Naive thymus-derived CD4-positive, alpha-beta T cell (primary cell): ENCODE measurements at regions not wholly inside any gene's neighbourhood (a gene's known extent, or its start where the extent isn't known, plus 50 kb on each side); places are given as distances from the start of the nearest gene placed in this dataset.

Experiments used
- ATAC-seq: fragments of 150-1000 bp; cut with Tn5 transposase; 2 replicates; pipeline ENCODE4 v1.10.0; 2021; ENCODE audit warnings: mild to moderate bottlenecking, moderate library complexity
- CTCF ChIA-PET: fragments of 350-600 bp; sonication (Branson Sonifier 250); formaldehyde crosslinking; loops from one replicate; lab custom pipeline; 2021; ENCODE audit warnings: antibody characterized with exemption; lab: Charles Lee
- POLR2A ChIA-PET: fragments of 350-600 bp; sonication (Branson Sonifier 250); formaldehyde crosslinking; loops from one replicate; lab custom pipeline; 2021; ENCODE audit warnings: antibody characterized with exemption, inconsistent platforms; lab: Charles Lee
- DNase-seq, 9 donors: peaks; one replicate each; pipeline versions ENCODE4 v3.0.0 to v3.0.0-alpha.2; 2020 to 2022; ENCODE audit warnings: mixed read lengths in 1 of 9
- H3K27ac ChIP-seq: one replicate; pipeline ENCODE4 v1.7.0; 2013; ENCODE audit warnings: mild to moderate bottlenecking, low read depth, low read length, moderate library complexity
- H3K27me3 ChIP-seq, 2 donors: one replicate each; pipeline ENCODE4 v1.7.0; 2013; ENCODE audit warnings: low read length in 2 of 2, mild to moderate bottlenecking in 2 of 2, moderate library complexity in 2 of 2; ENCODE audit not compliant: control insufficient read depth in 2 of 2, insufficient read depth in 2 of 2
- H3K36me3 ChIP-seq, 3 experiments: 1 replicate in 2 of 3; 2 replicates in 1 of 3; pipeline ENCODE4 v1.7.0; 2013; ENCODE audit warnings: low read length in 3 of 3, mild to moderate bottlenecking in 3 of 3, moderate library complexity in 1 of 3; ENCODE audit not compliant: insufficient read depth in 3 of 3, control insufficient read depth in 2 of 3
- H3K4me1 ChIP-seq, 2 donors: one replicate each; pipeline ENCODE4 v1.7.0; 2013; ENCODE audit warnings: low read length in 2 of 2, mild to moderate bottlenecking in 2 of 2, moderate library complexity in 1 of 2; ENCODE audit not compliant: control insufficient read depth in 2 of 2, insufficient read depth in 2 of 2
- H3K4me3 ChIP-seq: 2 replicates; pipeline ENCODE4 v1.7.0; 2013; ENCODE audit warnings: mild to moderate bottlenecking, low read length
- H3K9me3 ChIP-seq, 3 experiments: 1 replicate in 2 of 3; 2 replicates in 1 of 3; pipeline ENCODE4 v1.7.0; 2013; ENCODE audit warnings: low read length in 3 of 3; ENCODE audit not compliant: control insufficient read depth in 2 of 3
- H3K27ac Mint-ChIP-seq, 9 donors: one replicate each; pipeline ENCODE4 v1.8.0; 2020 to 2022; ENCODE audit warnings: mixed read lengths in 9 of 9, mild to moderate bottlenecking in 8 of 9, moderate library complexity in 5 of 9, inconsistent platforms in 2 of 9
- H3K27me3 Mint-ChIP-seq, 5 donors: one replicate each; pipeline ENCODE4 v1.8.0; 2021 to 2022; ENCODE audit warnings: mixed read lengths in 5 of 5, mild to moderate bottlenecking in 1 of 5
- H3K36me3 Mint-ChIP-seq, 5 donors: one replicate each; pipeline ENCODE4 v1.8.0; 2020 to 2022; ENCODE audit warnings: mixed read lengths in 5 of 5, mild to moderate bottlenecking in 3 of 5, inconsistent platforms in 1 of 5
- H3K4me1 Mint-ChIP-seq, 7 donors: one replicate each; pipeline ENCODE4 v1.8.0; 2020 to 2022; ENCODE audit warnings: mixed read lengths in 7 of 7, mild to moderate bottlenecking in 3 of 7, inconsistent platforms in 1 of 7
- H3K4me3 Mint-ChIP-seq, 10 donors: one replicate each; pipeline ENCODE4 v1.8.0; 2020 to 2022; ENCODE audit warnings: mild to moderate bottlenecking in 10 of 10, mixed read lengths in 10 of 10, moderate library complexity in 6 of 10, inconsistent platforms in 2 of 10
- H3K9me3 Mint-ChIP-seq, 11 donors: one replicate each; pipeline ENCODE4 v1.8.0; 2020 to 2022; ENCODE audit warnings: mixed read lengths in 11 of 11, mild to moderate bottlenecking in 4 of 11, inconsistent platforms in 1 of 11, moderate library complexity in 1 of 11
- intact Hi-C, 2 donors: fragments of 100-400 bp; cut with micrococcal nuclease; formaldehyde crosslinking; loops; one replicate each; pipeline ENCODE4 v1.15.1; 2023

- POLR2A ChIA-PET: no interaction called here
- ATAC-seq: no peak
- Histone ChIP-seq H3K27me3 (no peaks in the 10 kb centered on the region), H3K36me3 (no peaks in the 10 kb centered on the region), H3K4me3 (no peak overlapping the region), H3K27ac (no peak overlapping the region), H3K4me1 (no peaks in the 10 kb centered on the region), H3K9me3 (no peaks in the 10 kb centered on the region)
- H3K9me3 Mint-ChIP-seq: no peaks in the 10 kb centered on the region
- H3K27me3 Mint-ChIP-seq: no peaks in the 10 kb centered on the region
- H3K27ac Mint-ChIP-seq: no peak overlapping the region
- H3K4me3 Mint-ChIP-seq: no peak overlapping the region
- CTCF ChIA-PET: no interaction called here
- no peaks in the 10 kb centered on the region for H3K36me3 Mint-ChIP-seq
- DNase-seq: no peak
- intact Hi-C loops: no loop called here
- no peaks in the 10 kb centered on the region for H3K4me1 Mint-ChIP-seq
Measured at GRCh38 chr15:29334544-29334943, 64.9 kb upstream of the NSMCE3 start.

GRCh38 chr15:29333261-29333660, 63.6 kb upstream of the NSMCE3 start:
- CTCF ChIA-PET: no interaction called here
- intact Hi-C loops: no loop called here
- H3K4me3 ChIP-seq: no peak overlapping the region
- Mint-ChIP-seq H3K4me1 (no peaks in the 10 kb centered on the region), H3K36me3 (no peaks in the 10 kb centered on the region), H3K4me3 (no peak overlapping the region), H3K27ac (no peak overlapping the region), H3K9me3 (no peaks in the 10 kb centered on the region), H3K27me3 (peaks cover 0 to 2% (median 0%) of the 10 kb centered on the region in 5 donors)
- ATAC-seq (no peak), DNase-seq (no peak)
- H3K36me3 ChIP-seq: no peaks in the 10 kb centered on the region
- no peaks in the 10 kb centered on the region for H3K4me1 ChIP-seq
- H3K27me3 ChIP-seq: no peaks in the 10 kb centered on the region
- no peak overlapping the region for H3K27ac ChIP-seq
- H3K9me3 ChIP-seq: no peaks in the 10 kb centered on the region
- POLR2A ChIA-PET: no interaction called here

- Histone ChIP-seq H3K4me1 (no peaks in the 10 kb centered on the region), H3K27ac (no peak overlapping the region), H3K9me3 (no peaks in the 10 kb centered on the region), H3K36me3 (no peaks in the 10 kb centered on the region), H3K4me3 (no peak overlapping the region), H3K27me3 (no peaks in the 10 kb centered on the region)
- no peak for ATAC-seq
- Mint-ChIP-seq H3K4me3 (no peak overlapping the region), H3K36me3 (no peaks in the 10 kb centered on the region), H3K27me3 (peaks cover 0 to 8% (median 2%) of the 10 kb centered on the region in 5 donors), H3K27ac (no peak overlapping the region), H3K9me3 (peaks cover 0 to 7% (median 3%) of the 10 kb centered on the region in 11 donors), H3K4me1 (no peaks in the 10 kb centered on the region)
- no peak for DNase-seq
- CTCF ChIA-PET: no interaction called here
- POLR2A ChIA-PET: no interaction called here
- intact Hi-C loops: no loop called here
Measured at GRCh38 chr15:29331669-29332068, 62.0 kb upstream of the NSMCE3 start.

- no peak overlapping the region for H3K27ac Mint-ChIP-seq
- peaks cover 0 to 13% (median 7%) of the 10 kb centered on the region in 11 donors for H3K9me3 Mint-ChIP-seq
- peaks cover 0 to 2% (median 1%) of the 10 kb centered on the region in 5 donors for H3K36me3 Mint-ChIP-seq
Measured at GRCh38 chr15:29331071-29331470, 61.4 kb upstream of the NSMCE3 start.

DNA sequence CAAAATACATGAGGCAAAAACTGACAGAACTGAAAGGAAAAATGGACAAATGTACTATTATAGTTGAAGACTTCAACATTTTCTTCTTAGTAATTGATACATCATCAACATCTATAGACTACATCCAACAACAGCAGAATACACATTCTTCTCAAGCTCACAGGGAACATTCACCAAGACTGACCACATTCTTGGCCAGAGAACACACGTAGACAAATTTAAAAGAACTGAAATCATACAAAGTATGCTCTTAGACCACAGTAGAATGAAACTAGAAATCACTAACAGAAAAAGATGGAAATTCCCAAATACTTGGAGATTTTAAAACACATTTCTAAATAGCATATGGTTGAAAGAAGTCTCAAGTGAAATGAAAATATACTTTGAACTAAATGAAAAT, 55.1 kb upstream of the NSMCE3 start:
- Mint-ChIP-seq H3K4me1 (no peaks in the 10 kb centered on the region), H3K9me3 (peaks cover 0 to 53% (median 29%) of the 10 kb centered on the region in 11 donors), H3K27ac (no peak overlapping the region), H3K27me3 (peaks cover 2 to 39% (median 21%) of the 10 kb centered on the region in 5 donors), H3K4me3 (no peak overlapping the region), H3K36me3 (peaks cover 0 to 19% (median 4%) of the 10 kb centered on the region in 5 donors)
- H3K36me3 ChIP-seq: no peaks in the 10 kb centered on the region
- H3K4me3 ChIP-seq: no peak overlapping the region
- ChIA-PET POLR2A (no interaction called here), CTCF (no interaction called here)
- no peaks in the 10 kb centered on the region for H3K27me3 ChIP-seq
- no peak for ATAC-seq
- DNase-seq: no peak
- intact Hi-C loops: no loop called here
- H3K9me3 ChIP-seq: no peaks in the 10 kb centered on the region
- H3K4me1 ChIP-seq: no peaks in the 10 kb centered on the region
- no peak overlapping the region for H3K27ac ChIP-seq

More at GRCh38 chr15:29331071-29331470, 61.4 kb upstream of the NSMCE3 start:
- H3K36me3 ChIP-seq: no peaks in the 10 kb centered on the region
- DNase-seq (no peak), ATAC-seq (no peak)
- Mint-ChIP-seq H3K27me3 (peaks cover 0 to 14% (median 4%) of the 10 kb centered on the region in 5 donors), H3K4me1 (no peaks in the 10 kb centered on the region), H3K4me3 (no peak overlapping the region)
- H3K4me1 ChIP-seq: no peaks in the 10 kb centered on the region
- H3K9me3 ChIP-seq: no peaks in the 10 kb centered on the region
- H3K27me3 ChIP-seq: no peaks in the 10 kb centered on the region
- intact Hi-C loops: no loop called here
- no peak overlapping the region for H3K4me3 ChIP-seq
- no peak overlapping the region for H3K27ac ChIP-seq
- CTCF ChIA-PET: no interaction called here
- POLR2A ChIA-PET: no interaction called here

- Mint-ChIP-seq H3K27me3 (peaks cover 2 to 39% (median 21%) of the 10 kb centered on the region in 5 donors), H3K9me3 (peaks cover 0 to 53% (median 29%) of the 10 kb centered on the region in 11 donors), H3K27ac (peak overlapping the region in 1 of 9 donors; percentile 34), H3K4me1 (no peaks in the 10 kb centered on the region), H3K36me3 (peaks cover 0 to 19% (median 4%) of the 10 kb centered on the region in 5 donors), H3K4me3 (no peak overlapping the region)
- H3K36me3 ChIP-seq: no peaks in the 10 kb centered on the region
- CTCF ChIA-PET: no interaction called here
- no peaks in the 10 kb centered on the region for H3K4me1 ChIP-seq
- ATAC-seq (no peak), DNase-seq (no peak)
- no peak overlapping the region for H3K4me3 ChIP-seq
- no peak overlapping the region for H3K27ac ChIP-seq
- POLR2A ChIA-PET: no interaction called here
- no peaks in the 10 kb centered on the region for H3K9me3 ChIP-seq
- intact Hi-C loops: no loop called here
- H3K27me3 ChIP-seq: no peaks in the 10 kb centered on the region
Measured at GRCh38 chr15:29323557-29323956, 53.9 kb upstream of the NSMCE3 start.

GRCh38 chr15:29322415-29322814, 52.8 kb upstream of the NSMCE3 start:
- POLR2A ChIA-PET: no interaction called here
- Histone ChIP-seq H3K27ac (no peak overlapping the region), H3K27me3 (no peaks in the 10 kb centered on the region), H3K4me1 (no peaks in the 10 kb centered on the region), H3K9me3 (no peaks in the 10 kb centered on the region), H3K36me3 (no peaks in the 10 kb centered on the region), H3K4me3 (no peak overlapping the region)
- H3K4me1 Mint-ChIP-seq: no peaks in the 10 kb centered on the region
- intact Hi-C loops: no loop called here
- H3K4me3 Mint-ChIP-seq: peak overlapping the region in 1 of 10 donors; percentile 1
- H3K27me3 Mint-ChIP-seq: peaks cover 0 to 34% (median 20%) of the 10 kb centered on the region in 5 donors
- H3K27ac Mint-ChIP-seq: no peak overlapping the region
- peaks cover 0 to 53% (median 29%) of the 10 kb centered on the region in 11 donors for H3K9me3 Mint-ChIP-seq
- no peak for ATAC-seq
- peaks cover 0 to 19% (median 4%) of the 10 kb centered on the region in 5 donors for H3K36me3 Mint-ChIP-seq
- no peak for DNase-seq
- CTCF ChIA-PET: no interaction called here
